DMS79 treated with DMSO at 0.1 percent for 48 hours (cell line): ENCODE measurements at regions not wholly inside any gene's neighbourhood (a gene's known extent, or its start where the extent isn't known, plus 50 kb on each side); places are given as distances from the start of the nearest gene placed in this dataset.
A peak's percentile ranks its signal among the peaks of the same experiment; 100 is the strongest.

ENCODE experiments used
- DNase-seq: peaks from one replicate; lab custom pipeline; 2025; lab: John Stamatoyannopoulos, UW

DNA sequence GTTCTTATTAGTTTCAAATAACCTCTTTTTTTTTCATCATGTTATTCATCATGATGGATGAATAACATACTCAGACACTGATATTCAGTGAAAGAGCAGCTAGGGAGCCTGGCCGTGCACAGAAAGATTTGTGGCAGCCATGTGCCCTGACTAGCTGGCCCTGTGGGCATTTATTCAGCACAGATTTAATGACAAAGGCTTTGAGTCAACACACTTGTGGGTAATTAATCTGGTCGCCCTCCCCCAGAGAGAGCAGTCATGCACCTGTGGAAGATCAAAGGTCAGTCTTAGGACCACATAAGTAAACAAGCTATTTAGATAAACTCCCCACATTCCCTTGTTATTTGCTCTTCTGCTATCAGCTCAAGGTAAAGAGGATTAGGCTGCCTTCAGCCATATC, 153.2 kb upstream of the HMCN1 start:
- DNase-seq = no peak

DNA sequence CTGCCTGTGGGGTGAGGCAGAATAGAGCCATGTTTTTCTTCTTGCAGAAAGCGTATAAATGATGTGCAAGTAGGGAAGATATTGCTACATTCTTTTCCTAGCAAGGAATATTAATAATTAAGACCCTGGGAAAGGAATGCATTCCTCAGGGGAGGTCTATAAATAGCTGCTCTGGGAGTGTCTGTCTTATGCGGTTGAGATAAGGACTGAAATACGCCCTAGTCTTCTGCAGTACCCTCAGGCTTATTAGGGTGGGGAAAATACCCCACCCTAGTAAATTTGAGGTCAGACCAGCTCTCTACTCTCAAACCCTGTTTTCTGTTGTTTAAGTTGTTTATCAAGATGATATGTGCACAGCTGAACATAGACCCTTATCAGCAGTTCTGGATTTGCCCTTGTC, 155.9 kb upstream of the HMCN1 start:
- DNase-seq = no peak

DNA sequence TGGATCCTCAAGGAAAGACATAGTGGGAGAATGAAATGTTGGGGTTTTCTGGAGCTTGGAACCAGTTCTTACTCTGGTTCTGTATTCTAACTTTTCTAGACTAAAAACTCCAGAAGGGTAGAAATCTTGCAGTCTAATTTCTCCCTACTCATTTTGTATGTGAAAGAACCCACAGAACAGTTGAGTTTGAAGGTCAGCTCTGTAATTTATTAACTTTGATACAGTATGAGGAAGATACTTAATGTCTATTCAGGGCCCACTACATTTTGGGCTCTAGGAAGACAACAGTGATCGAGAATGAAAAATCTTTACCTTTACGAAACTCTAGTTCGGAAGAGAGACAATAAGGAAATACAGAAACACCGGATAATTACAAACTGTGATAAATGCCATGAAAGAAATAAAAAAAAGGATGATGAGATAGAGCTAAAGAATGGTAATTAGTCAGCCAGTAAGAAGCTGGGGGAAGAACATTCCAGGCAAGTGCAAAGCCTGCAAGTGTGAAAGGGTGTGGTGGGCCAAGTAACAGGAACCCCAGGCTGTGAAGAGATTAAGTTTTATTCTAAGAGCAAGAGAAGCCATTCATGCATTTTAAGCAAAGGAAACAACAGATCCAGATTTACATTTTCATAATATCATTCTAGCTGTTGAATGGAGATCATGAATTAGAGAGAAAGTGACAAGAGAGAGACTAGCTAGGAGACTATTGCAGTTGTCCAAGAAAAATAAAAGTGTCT, 159.9 kb upstream of the HMCN1 start:
- DNase-seq = no peak

DNA sequence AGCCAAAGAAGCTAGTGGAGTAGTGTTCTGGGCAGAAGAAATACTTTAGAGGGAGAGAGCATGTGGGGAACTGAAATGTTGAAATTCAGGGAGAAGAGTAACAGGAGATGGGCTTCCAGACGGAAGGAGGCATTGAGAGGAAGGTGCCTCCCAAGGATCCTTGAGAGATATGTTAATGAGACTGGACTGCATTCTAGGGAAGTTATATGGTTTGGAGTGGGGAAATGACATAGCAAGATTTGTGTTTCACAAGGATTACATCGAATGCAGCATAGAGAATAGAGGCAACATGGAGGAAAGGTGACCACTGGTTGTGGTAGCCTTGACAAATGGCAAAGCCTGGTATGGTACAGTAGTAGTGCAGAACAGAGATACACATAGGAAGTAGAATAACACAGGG, 160.5 kb upstream of the HMCN1 start:
- DNase-seq = no peak

DNA sequence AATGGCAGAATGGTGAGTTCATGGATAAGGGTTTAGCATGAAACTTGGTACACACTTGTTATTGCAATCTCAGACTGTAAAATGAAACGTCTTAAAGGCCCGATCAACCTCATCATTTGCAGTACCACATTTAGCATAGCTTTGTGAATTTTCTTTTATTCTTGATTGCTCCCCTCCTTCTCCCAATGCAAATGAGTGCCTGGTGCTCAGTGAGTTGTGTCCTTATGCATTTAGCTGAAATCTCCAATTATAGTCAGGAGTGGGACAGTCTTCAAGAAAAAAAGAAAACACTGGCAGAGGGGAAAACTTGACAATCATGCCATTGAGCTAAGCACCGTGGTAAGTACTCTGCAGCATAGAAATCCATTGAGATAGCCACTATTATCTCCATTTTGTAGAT, 161.0 kb upstream of the HMCN1 start:
- no peak for DNase-seq

DNA sequence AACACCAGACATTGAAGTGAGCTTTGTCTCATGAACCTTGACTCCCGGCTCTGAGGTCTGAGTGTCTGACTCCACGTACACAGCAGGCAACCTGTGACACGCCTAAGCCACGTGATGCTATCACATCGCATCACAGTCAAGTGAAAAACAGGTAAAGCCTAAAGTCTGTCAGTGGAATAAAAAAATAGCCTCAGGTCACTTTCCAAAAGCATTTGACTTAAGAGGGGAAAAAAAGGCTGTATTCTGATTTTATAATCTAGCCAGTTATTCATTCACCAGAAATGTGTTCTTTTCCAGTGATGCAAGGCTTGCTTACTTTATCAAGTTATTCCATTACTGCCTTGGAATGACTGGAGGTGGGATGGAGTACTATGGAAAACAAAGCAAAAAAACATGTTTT, 163.2 kb upstream of the HMCN1 start:
- DNase-seq = no peak

DNA sequence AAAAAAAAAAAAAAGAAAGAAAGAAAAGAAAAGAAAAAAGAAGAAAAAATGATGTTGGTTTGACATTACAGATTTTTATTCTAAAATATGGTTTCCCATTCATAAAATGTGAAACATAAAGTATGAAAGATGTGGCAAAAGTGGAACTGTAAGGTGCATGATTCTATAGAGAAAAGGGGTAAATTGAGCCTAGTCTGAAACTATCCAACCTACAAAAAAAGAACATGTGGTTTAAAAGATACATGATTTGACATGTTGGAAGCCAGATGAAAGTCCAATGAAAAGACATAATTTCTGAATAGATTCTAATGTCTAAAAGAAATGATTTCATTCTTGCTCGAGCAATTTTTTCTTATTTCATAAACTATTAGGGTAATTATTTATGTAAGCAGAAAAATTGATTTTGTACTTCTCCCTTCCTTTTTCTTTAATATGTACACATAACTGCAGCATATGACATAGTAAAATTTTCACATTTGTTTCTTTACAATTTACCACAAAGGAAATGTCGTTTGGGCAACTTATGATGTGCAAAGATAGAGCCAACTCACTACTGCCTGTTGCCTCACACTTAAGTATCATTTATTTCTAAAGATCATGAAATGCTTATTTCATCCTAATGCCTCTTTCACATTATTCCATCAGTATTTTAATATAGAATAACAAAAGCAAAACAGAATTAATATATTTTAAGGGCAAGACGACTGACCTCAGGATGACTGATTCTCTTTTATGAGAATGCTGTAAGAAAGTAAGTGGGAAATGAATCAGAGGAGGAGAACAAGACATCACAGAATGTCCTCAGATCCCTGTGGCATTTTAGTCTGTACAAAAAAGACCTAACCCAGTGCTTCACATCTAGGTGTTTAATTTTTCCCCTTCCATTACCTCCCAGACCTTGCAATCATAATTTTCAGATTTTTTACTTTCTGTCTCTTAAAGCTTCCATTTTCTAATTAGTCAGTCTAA, 165.8 kb upstream of the HMCN1 start:
- DNase-seq = no peak

DNA sequence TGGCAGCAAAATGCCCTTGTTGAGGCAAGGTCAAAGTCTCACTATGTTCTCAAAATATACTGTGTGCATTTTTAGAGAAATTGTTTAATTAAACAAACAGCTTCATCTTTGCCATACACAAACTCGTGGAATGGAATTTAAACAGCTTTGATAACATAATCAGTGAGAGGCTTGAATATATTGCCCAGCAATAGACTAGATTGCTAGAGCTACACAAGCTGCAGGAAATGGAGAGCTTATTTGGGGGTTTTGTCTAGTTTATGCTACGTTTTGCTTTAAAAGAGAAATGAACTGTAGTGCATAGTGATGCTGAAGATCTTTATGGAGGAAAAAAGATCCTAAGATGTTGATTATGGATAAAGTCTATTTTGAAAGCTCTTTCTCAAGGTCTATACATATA, 166.8 kb upstream of the HMCN1 start:
- DNase-seq = no peak

DNA sequence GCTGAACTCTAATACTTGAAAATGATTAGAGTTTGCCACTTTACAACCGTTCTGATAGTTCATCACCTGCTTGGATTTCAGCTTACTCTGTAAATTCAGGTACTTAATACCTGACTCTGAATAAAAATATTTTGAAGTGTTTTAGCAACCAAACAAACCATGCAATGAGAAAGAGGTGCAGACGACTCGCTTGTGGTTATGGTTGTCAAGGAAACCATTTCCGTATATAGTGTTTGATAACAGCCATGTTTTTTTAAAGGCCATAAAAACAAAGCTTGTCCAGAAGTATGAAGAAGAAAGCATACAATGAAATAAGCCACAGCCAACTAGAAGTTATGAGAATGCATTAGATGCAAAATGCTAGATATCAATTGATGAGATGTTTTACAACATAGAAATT, 167.2 kb upstream of the HMCN1 start:
- peak; percentile 88 for DNase-seq

DNA sequence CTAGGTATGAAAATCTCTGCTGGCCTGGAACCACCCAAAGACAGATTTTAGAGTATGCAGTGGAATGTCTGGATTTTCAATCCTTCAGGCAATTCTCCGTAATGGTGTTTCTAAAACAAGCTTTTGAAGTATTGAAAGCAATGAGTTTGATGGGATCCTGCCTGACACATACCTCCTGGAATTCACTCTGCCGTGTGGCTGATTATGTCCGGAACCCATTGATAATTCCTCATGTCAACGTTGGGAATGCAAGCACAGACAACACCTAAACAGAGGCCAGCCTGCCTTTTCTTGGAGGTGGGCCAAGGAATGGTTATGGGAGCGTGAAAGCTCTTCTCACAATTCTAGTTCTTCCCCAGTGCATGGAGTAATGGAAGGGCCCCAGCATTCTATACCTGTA, 168.9 kb upstream of the HMCN1 start:
- DNase-seq = peak; percentile 33

DNA sequence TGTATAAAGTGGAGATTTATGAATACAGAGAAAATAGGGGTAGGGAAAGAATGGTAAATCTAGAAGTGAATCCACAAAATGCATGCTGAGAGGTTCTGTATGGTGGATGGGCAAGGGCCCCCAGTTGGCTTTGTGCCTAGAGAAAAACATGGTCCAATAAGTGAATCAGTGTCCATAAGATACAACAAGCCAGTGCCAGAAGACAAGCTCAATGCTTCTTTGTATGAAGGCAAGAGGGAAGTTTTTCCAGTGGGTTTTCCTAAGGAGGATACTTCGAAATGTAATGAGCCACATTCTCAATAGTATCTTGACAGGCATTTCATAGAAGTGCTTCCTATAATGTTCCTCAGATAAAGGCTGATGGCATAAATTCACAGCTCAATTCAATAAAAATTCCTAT, 169.4 kb upstream of the HMCN1 start:
- no peak for DNase-seq

DNA sequence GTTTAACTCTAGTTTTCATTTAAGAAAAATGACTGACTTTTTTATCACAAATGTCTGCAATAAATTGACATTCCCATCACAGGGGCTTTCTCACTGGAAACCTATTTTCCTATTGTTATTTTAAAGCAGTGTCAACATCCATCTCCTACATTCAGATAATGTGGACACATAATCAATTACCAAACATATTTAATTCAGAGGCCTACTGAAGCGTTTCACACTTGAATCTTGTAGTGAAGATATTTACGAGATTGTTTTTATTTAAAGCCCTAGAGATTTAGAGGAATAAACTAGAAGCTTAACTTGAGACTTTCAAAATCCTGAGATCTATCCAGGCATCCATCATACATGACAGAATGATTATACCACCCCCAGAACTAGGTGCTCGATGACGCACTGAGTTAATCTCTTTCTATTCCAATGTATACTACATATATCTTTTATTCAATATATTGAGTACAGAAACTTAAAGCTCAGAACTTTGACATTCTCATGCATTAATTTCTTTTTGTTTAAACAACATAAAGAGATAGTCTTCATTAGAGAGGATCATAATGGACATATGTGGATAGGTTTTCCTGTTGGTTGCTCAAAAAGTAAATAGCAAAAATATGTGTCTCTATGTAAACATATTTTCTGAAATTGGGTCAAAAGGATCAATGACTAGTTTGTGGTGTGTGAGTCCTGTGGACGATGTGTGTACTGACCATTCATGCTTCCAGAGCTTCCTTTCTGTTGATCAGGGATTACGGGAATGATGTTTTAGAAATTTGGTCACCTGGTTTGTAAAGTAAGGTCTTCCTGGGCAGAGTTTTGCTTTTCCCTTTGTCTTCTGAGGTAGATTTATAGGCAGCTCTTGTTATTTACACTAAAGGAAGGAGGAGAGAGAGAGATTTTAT, 171.5 kb upstream of the HMCN1 start:
- DNase-seq = no peak

DNA sequence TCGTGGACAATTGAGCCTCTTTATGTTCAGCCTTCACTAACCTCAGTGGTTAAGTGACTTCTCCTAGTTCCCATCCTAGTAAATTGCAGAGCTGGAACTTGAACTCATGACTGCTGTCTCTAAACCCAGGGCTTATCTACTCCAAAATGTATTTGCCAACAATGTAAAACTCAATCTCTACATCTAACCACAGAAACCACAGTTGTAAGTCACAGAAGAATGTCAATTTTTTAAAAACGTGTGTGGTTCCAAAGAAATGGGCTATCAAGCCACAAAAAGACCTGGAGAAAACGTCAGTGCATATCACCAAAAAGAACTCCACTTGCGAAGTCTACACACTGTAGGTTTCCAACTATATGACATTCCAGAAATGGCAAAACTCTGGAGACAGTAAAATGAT, 172.6 kb upstream of the HMCN1 start:
- no peak for DNase-seq

DNA sequence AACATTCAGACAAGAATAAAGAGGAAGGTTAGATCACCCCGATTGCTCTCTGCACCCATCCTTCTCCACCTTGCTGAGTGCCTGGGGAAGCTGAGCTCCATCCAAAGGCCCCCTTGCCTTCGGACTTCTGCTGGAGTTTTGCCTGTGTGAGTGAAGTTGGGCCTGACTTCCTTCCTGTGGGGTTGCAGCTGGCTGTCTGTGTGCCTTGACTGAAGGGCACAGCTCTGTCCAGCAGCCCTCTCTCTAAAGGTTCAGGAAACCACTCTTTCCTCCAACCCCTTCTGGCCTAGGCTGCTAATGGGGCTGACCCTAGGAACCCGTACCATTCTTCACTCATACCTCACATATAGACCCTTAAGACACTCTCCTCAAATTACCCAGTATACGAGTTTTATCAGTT, 173.4 kb upstream of the HMCN1 start:
- no peak for DNase-seq

DNA sequence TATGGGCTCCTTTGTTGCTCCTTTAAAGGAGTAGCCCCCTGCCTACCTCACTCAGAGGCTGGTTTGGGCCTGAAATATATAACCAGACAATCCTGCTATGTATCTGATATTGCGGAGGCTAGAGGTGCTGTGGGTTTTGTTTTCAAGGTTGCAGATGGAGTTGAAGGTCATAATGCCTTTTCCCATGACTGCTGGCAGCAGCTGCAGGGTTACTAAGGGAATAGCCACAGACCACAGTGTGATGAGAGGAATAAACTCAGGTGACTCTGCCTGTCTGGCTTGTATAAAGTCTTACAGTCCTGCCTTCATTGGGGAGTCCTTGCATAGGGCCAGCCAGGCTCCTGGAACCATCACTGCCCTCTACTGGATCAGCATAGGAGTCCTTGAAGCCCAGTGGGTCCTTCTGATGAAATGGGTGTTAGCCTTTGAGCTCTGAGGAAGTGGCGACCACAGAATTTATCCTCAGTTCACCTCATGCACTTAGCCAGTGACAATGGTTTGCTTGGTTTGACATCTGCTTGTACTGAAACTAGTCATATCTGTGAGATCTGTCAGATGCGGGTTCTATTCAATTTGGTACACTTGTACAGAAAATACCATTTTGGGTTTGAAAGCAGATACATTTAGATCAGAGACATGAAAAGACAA, 174.4 kb upstream of the HMCN1 start:
- DNase-seq = no peak

DNA sequence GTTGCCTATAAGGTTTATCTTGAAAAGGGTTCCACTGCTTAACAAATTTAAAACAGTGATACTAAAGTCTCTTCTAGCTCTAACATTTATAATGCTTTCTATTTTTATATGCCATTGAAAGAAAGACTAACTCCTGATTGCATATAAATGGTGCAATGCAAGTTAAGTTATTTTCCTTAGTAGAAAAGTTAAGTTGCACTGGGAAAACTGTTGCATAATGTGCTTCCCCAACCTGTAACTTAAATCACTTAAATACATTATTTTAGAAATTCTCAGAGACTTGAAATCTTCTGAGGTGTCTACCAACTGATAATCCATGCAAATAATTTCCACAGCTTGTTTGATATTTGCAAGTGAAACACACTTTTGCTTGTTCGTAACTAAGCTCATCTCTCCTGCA, 175.0 kb upstream of the HMCN1 start:
- DNase-seq = no peak

DNA sequence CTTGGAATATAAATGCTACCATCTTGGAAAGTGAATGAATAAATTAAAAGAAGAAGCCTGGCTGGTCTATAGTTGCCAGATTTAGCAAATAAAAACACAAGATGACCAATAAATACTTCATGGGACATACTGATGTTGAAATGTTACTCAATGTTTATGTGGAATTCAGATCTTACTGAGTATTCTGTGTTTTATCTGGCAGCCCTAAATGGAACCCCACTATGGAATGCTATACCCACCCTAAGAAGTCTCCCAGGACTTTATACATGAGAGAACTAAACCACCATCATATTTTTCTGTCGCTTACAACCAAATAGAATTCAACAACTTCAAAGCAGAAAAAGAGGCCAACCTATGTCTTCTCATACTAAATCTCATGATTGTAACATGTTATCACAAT, 177.6 kb upstream of the HMCN1 start:
- DNase-seq = no peak

DNA sequence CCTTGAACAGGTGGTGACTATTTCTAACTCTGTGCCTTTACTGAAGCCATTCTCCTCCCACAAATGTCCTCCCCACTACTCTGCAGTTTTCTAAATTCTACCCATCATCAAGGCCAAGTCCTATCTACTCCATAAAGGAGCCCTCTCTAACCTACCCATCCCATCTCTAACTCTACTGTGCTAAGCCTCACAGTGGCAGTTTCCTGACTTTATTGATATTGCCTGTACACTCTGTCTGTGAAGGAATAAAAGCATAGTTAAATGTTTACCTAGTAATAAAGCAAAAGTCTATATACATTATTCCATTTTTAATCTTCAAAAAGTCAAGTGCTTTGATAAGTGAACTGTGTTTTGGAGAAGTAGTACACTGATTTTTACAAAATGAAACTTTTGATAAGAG, 178.4 kb upstream of the HMCN1 start:
- no peak for DNase-seq

DNA sequence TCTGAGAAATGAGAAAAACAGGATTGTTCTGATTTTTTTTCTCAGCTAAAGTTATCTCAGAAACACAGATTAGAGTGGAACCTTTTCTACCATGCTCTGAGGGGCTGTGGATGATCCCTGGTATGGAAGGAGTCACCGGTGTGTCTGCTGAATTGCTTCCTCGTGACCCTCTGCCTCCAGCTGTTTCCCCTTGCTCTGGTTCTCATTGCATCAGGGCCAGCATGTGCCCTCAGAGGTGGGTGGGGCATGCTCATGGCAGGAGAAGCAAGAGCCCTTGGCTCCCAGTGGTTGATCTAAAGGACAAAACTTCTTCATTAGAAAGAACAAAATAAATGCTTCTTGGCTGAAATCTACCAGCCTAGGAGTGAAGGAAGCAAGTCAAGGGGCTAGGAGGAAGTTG, 183.2 kb upstream of the HMCN1 start:
- DNase-seq = no peak

DNA sequence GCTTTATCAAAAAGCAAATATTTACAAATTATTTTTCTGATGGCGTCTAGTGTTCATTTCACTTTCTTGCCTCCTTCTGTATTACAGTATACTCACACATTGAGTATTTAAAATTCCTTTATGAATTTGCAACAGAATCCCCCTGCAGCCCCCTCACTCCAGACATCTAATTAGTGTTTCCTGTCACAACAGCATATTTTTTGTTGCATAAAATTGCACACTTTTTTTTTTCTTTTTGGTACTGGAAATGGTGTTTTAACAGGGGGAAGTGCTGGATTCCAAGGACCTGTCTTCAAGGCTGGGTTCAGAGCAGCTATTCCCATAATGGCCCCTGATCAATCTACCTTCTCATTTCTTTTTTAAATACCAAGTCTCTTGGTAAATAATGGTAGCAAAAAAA, 184.3 kb upstream of the HMCN1 start:
- no peak for DNase-seq

DNA sequence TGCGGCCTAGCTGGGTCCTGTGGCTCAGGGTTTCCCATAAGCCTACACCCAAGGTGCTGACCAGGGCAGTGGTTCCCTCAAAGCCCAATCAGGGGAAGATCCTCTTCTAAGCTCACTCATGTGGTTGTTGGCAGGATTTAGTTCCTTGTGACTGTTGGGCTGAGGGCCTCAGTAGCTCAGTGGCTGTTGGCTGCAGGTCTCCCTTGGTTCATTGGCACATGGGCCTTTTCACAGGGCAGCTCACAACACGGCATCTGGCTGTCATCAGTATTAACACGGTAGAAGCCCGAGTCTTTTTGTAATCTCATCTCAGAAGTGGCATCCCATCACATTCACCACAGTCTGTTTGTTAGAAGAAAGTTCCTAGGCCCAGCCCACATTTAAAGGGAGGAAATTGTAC, 188.2 kb upstream of the HMCN1 start:
- DNase-seq = no peak

DNA sequence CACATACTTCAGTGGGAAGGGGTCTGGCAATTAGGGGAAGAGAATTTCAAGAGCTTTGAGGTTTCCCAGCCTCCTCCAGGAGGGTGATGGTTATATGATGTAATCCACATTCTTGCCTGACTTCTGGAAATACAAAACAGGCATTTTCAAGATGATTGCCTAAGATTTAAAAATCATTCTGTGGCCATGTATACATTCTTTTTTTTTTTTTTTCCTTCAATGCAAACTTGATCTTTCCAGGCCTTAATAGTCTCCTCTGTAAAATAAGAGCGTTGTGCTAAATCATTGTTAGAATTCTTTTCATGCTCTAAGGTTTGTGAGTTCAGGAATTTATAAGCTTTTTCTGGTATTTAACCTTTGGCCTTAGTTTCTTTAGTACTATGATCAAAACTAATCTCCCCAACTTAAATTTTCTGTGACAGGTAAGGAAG, 192.3 kb upstream of the HMCN1 start:
- no peak for DNase-seq
